ENCODE measurements at regions not wholly inside any gene's neighbourhood (a gene's known extent, or its start where the extent isn't known, plus 50 kb on each side); places are given as distances from the start of the nearest gene placed in this dataset.
"Not testable (repeated sequence)": the region's sequence is repeated elsewhere in the genome, so short reads cannot be mapped to it uniquely, and the experiment has no call there.

DNA sequence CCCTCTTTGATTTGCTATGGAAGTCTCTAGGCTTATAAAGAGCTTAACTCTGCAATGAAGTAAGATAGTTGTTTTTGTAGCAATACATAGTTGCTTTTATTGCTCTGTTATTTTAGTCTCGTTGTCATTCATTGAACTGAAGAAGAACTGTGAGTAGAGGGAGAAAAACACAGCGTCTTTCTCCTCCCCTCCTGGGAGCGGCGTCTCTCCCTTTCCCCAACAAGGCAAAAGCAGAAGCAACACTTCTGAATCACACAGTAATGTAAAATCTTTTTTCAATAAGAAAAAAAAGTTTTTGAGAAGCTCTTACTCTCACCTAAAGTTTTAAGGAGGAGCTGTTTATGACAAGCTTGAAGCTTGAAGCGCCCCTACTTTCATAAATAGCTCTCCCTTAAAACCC lies 119.3 kb upstream of the SLC7A14 start:
- DNase-seq (ENCODE audit: low read depth) = no peak

DNA sequence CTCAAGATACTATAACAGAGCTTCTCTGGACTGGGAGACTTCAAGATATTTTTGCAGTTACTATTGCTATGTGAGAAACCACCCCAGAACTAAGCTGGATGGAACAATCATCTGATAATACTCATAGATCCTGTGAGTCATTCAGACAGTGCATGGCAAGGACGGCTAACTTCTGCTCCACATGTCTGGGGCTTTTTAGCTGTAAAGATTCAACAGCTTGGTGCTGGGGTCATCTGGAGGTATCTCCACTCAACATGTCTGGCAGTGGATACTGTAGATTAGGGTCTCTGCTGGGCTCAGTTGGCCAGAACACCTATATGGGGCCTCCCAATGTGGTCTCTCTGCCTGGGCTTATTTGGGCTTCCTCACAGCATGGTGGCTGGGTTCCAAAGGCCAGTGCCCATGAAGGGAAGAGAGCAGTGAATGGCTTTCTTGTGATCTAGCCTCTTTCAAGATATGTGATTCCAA lies 117.3 kb upstream of the SLC7A14 start:
- peak; percentile 69 for DNase-seq (ENCODE audit: low read depth)

GRCh38 chr3:170701696-170702678 lies 116.1 kb upstream of the SLC7A14 start:
- DNase-seq (ENCODE audit: low read depth) = no peak

DNA sequence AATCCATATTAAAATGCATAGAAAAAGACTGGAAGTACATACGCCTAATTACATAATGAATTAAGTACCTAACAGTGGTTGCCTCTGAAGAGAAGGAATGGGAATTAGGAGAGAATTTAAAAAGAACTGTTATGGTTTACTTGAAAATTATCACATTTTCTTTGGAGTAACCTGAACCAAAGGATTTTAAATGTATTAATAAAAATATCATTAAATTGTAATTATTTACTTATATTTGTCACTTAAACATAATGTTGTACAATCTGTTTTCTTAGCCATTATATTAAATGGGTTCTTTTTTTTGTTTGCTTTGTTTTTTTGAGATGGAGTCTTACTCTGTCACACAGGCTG lies 114.2 kb upstream of the SLC7A14 start:
- no peak for DNase-seq (ENCODE audit: low read depth)

DNA sequence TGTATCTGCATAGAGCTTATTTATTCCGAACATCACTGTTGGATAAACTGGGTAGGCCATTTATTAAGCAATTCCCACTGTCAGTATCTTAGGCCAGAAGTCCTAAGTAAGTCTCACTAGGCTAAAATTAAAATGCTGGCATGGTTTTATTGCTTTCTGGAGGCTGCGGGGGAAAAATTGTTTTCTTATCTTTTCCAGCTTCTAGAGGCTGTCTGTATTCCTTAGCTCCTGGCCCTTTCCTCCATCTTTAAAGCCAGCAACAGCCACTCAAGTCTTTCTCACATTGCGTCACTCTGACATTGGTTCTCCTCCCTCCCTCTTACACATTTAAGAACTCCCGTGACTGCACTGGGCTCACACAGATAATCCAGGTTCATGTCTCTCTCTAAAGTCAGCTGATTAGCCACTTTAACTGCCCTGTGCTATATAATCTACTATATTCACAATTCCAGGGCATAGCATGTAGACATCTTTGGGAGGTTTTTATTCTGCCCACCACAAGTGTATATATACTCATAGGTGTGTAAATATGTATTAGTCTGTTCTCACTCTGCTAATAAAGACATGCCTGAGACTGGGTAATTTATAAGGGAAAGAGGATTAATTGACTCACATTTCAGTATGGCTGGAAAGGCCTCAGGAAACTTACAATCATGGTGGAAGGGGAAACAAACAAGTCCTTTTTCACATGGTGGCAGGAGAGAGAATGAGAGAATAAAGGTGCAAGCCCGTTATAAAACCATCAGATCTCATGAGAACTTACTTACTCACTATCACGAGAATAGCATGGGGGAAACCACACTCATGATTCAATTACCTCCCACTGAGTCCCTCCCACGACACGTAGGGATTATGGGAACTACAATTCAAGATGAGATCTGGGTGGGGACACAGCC lies 113.5 kb upstream of the SLC7A14 start:
- DNase-seq (ENCODE audit: low read depth) = no peak

- no peak for DNase-seq (ENCODE audit: low read depth)
Observed at GRCh38 chr3:170697908-170698307, 112.0 kb upstream of the SLC7A14 start.

- no peak for DNase-seq (ENCODE audit: low read depth)
Observed at GRCh38 chr3:170697131-170697530, 111.3 kb upstream of the SLC7A14 start.

DNA sequence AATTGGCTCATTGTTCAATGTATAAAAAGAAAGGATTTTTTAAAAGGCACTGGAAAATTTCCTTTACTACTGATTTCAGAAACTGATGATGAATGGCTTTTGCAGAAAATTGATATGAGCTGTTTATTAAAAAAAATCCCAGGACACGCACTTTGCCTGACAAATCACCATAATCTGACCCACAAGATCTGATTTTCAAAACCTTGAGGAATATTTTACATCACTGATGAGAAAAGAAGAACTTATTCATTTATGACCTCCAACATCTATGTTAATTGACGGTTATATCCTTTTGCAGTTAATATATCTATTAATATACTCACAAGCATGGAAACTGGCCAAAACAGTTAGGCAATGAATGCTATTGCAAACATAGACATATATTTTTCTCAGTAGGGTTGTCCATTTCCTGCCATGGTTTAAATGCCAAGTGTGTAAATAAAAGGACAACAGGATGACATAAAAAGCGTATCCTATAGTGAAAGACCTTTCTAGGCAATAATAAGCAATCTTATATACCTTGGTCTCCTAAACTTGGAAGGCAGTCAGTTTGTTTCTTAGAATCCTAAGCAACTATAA lies 109.7 kb upstream of the SLC7A14 start:
- DNase-seq (ENCODE audit: low read depth) = no peak

GRCh38 chr3:170692720-170693119 lies 106.8 kb upstream of the SLC7A14 start:
- DNase-seq (ENCODE audit: low read depth) = no peak

DNA sequence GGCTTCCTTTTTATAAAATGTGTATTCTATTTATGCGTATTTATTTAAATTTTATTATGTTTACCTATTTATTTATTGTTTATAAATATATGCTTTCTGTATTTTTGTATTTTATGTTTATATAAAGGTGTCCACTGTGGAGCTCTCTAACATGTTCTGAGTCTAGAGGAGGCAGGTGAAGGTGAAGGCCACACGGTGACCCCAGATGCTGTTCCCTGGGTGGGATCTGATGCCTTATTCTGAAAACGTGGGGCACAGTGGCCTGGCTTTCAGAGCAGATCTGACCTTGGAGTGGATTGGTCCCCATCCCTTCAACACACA lies 104.7 kb upstream of the SLC7A14 start:
- no peak for DNase-seq (ENCODE audit: low read depth)

DNA sequence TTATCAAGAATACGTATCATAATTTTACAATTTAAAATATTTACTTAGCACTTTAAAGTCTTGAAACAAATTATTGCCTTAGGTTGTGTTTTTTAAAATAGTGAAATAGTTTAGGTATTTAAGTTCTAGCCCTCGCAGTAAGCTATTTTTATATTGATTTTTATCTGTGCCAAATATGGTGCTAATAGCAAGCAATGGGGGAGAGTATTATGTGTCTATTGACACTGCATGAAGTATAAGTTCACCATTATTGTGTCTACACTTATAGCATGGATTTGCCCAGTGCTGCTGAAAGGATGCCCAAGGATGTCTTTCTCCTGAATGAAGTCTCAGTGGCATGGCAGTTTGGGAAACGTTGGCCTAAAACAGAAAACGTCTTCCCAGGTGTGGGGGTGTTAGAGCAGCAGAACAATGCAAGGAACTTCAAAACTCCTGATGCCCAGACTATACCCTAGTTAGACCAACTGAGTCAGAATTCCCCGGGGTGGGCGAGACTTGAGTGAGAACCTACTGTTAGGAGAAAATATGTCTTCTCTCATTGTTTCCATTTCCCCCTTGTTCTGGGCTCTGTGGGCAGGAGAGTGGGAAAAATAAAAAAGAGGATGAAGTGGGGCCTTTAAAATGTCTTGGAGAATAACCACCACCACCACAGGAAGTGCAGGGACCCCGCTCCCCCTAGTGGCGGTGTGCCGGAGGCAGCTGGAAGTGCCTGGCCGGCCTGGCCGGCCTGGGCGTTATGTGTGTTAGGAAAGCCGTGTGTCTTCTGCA lies 104.2 kb upstream of the SLC7A14 start:
- peak; percentile 41 for DNase-seq (ENCODE audit: low read depth)

- peak; percentile 92 for DNase-seq (ENCODE audit: low read depth)
Observed at GRCh38 chr3:170689296-170689829, 103.5 kb upstream of the SLC7A14 start.

DNA sequence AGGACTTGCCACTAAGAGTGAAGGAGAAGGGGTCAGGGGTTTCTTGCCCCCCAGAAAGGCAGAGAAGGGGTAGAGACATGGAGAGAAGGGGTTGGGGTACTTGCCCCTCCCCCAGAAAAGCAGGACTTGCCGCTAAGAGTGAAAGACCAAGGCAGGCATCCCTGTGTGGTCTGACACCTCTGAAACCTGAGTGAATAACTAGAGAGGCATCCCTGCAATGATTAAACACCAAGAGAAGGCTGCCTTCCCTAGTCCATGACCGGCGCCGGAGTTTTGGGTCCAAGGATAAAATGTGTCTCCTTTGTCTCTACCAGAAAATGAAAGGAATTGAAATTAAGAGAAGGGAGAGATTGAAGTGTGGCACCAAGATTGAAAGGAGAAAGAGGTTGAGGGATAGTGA lies 102.3 kb upstream of the SLC7A14 start:
- not testable (repeated sequence) for DNase-seq (ENCODE audit: low read depth)

DNA sequence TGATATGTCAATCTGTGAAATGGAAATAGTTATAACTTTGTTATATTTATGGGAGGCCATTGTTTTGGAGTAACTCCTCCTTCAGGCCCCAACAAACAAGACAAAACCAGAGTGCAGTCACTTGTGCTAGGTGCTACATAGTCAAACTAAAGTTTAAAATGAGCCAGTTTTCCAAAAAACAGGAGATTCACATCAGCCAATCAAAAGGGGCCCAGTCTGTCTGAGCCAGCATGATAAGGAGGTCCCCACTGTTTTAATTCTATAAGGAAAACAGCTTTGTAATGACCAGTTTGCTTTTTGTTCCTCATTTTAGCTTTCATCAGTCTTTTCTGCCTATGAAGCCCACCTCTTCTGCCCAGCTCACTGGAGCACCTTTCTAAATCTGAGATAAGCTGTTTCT lies 94.7 kb upstream of the SLC7A14 start:
- no peak for DNase-seq (ENCODE audit: low read depth)

GRCh38 chr3:170679190-170679589 lies 93.3 kb upstream of the SLC7A14 start:
- no peak for DNase-seq (ENCODE audit: low read depth)

DNA sequence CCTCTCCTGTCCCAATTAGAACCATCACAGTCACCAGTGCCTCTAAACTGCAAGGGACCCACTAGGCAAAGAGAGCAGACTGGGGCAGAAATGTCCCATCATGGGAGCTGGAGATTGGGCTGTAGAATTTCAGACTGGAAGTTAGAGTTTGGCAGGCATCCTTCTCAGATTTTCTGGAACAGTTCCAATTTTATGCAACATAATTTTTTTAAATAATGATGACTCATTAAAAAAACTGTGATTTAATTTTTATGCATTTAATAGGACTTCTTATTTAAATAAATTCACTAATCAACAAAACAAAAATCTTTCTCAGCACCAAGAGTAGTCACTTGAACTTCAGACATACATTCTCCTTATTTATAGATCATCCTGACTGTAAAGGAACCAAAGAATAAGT lies 84.6 kb upstream of the SLC7A14 start:
- DNase-seq (ENCODE audit: low read depth) = no peak

DNA sequence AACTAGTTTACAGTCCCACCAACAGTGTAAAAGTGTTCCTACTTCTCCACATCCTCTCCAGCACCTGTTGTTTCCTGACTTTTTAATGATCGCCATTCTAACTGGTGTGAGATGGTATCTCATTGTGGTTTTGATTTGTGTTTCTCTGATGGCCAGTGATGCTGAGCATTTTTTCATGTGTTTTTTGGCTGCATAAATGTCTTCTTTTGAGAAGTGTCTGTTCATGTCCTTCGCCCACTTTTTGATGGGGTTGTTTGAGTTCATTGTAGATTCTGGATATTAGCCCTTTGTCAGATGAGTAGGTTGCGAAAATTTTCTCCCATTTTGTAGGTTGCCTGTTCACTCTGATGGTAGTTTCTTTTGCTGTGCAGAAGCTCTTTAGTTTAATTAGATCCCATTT lies 77.1 kb upstream of the SLC7A14 start:
- not testable (repeated sequence) for DNase-seq (ENCODE audit: low read depth)

- DNase-seq (ENCODE audit: low read depth) = no peak
Observed at GRCh38 chr3:170660139-170660538, 74.3 kb upstream of the SLC7A14 start.

GRCh38 chr3:170657312-170657711 lies 71.4 kb upstream of the SLC7A14 start:
- no peak for DNase-seq (ENCODE audit: low read depth)

GRCh38 chr3:170656284-170656683 lies 70.4 kb upstream of the SLC7A14 start:
- DNase-seq (ENCODE audit: low read depth) = no peak

- DNase-seq (ENCODE audit: low read depth) = no peak
Observed at GRCh38 chr3:170653801-170654200, 67.9 kb upstream of the SLC7A14 start.

Measured in fibroblast of gingiva (primary cell).